ENCODE measurements at regions not wholly inside any gene's neighbourhood (a gene's known extent, or its start where the extent isn't known, plus 50 kb on each side); places are given as distances from the start of the nearest gene placed in this dataset.

DNA sequence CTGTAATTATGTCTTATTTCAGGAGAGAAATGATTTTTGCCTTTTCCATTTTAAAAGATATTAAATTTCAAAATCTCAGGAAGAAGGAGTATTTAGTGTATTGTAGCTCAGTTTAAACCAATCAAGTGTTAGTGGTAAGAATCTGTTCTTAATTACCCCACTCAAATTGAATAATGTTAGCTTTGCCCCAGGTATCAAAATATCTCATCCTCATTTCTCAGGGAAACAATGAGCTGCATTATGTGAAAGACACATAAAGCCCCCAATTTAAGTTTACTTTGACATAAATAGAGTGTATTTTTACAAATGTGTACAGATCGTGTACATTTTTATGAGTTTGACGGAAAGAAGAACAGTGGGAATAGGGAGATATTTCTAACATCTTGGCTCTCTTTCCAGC, 317.4 kb upstream of the RARB start:
- TF ChIP-seq CTCF (IDR thresholded peaks at IDR 0.05; ENCODE audit: extremely low read depth in 1 of 2, insufficient read depth in 1 of 2, low read depth in 1 of 2, low read length in 2 of 2) (no peak), MYC (IDR thresholded peaks at IDR 0.05; ENCODE audit: low read depth, low read length) (no peak), POLR2A (IDR thresholded peaks at IDR 0.05; ENCODE audit: low read depth, low read length) (no peak), POLR2AphosphoS5 (IDR thresholded peaks at IDR 0.05; ENCODE audit: insufficient read depth, low read depth, low read length) (no peak)

Data from endothelial cell of umbilical vein (primary cell).